ENCODE measurements at regions not wholly inside any gene's neighbourhood (a gene's known extent, or its start where the extent isn't known, plus 50 kb on each side); places are given as distances from the start of the nearest gene placed in this dataset.

- no peak for TF ChIP-seq EZH2 (IDR thresholded peaks at IDR 0.05; ENCODE audit: borderline replicate concordance, low read depth, low read length, severe bottlenecking)
- TF ChIP-seq MAX (IDR thresholded peaks at IDR 0.05; ENCODE audit: insufficient read depth, insufficient read length), result no peak
- TF ChIP-seq CTCF (IDR thresholded peaks at IDR 0.05; ENCODE audit: extremely low read depth in 1 of 2, insufficient read depth in 1 of 2, low read depth in 1 of 2, low read length in 2 of 2), result no peak
- no peak for TF ChIP-seq MYC (IDR thresholded peaks at IDR 0.05; ENCODE audit: low read depth, low read length)
- TF ChIP-seq POLR2AphosphoS5 (IDR thresholded peaks at IDR 0.05; ENCODE audit: insufficient read depth, low read depth, low read length), result no peak
- peak; percentile 59 for TF ChIP-seq JUN (IDR thresholded peaks at IDR 0.05; ENCODE audit: borderline replicate concordance, insufficient read depth, insufficient read length, low read depth)
- no peak for TF ChIP-seq FOS (IDR thresholded peaks at IDR 0.05; ENCODE audit: borderline replicate concordance, insufficient read depth, low read length)
- no peak for TF ChIP-seq POLR2A (IDR thresholded peaks at IDR 0.05; ENCODE audit: low read depth, low read length)
Measured at GRCh38 chr4:159027535-159027934, 75.3 kb upstream of the RAPGEF2 start.
